ENCODE measurements at regions not wholly inside any gene's neighbourhood (a gene's known extent, or its start where the extent isn't known, plus 50 kb on each side); places are given as distances from the start of the nearest gene placed in this dataset.

GRCh38 chr7:24456526-24457218, 116.6 kb upstream of the PALS2 start:
- H3K36me3 Mint-ChIP-seq, result no peaks in the 10 kb centered on the region
- DNase-seq (ENCODE audit: low spot score) (no peak), ATAC-seq (no peak)
- no peaks in the 10 kb centered on the region for H3K9me3 Mint-ChIP-seq
- no peaks in the 10 kb centered on the region for H3K4me1 Mint-ChIP-seq (ENCODE audit: low read depth in 2 of 2)
- H3K4me3 Mint-ChIP-seq, result no peak overlapping the region
- H3K27ac Mint-ChIP-seq, result no peak overlapping the region
- peaks cover 7% of the 10 kb centered on the region in 2 donors for H3K27me3 Mint-ChIP-seq

GRCh38 chr7:24457219-24457558, 116.1 kb upstream of the PALS2 start:
- no peak overlapping the region for H3K27ac Mint-ChIP-seq
- H3K27me3 Mint-ChIP-seq, result peaks cover 7% of the 10 kb centered on the region in 2 donors
- DNase-seq (ENCODE audit: low spot score) (no peak), ATAC-seq (no peak)
- H3K9me3 Mint-ChIP-seq, result no peaks in the 10 kb centered on the region
- no peaks in the 10 kb centered on the region for H3K4me1 Mint-ChIP-seq (ENCODE audit: low read depth in 2 of 2)
- H3K36me3 Mint-ChIP-seq, result no peaks in the 10 kb centered on the region
- no peak overlapping the region for H3K4me3 Mint-ChIP-seq

DNA sequence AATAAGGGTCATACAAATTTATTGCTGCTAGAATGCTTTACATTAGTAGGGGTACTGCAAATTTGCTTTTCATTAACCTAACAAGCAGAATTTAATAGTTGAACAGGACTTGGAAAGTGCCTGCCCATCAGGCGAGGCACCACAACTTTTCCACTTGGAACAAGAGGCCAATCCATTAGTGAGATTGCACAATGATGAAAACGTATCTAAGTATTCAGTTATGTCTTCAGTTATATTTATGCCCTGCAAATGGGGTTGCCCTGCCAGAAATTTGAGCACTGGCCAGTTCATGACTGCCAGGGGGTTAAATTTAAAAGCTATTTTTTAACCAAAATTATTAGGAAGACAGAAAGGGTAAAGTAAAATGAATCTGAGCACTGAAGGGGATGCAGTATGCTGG, 111.1 kb upstream of the PALS2 start:
- H3K27ac Mint-ChIP-seq, result no peak overlapping the region
- H3K36me3 Mint-ChIP-seq, result no peaks in the 10 kb centered on the region
- no peak overlapping the region for H3K4me3 Mint-ChIP-seq
- peaks cover 0 to 7% of the 10 kb centered on the region in 2 donors for H3K27me3 Mint-ChIP-seq
- DNase-seq (ENCODE audit: low spot score), result no peak
- no peaks in the 10 kb centered on the region for H3K9me3 Mint-ChIP-seq
- no peak for ATAC-seq
- no peaks in the 10 kb centered on the region for H3K4me1 Mint-ChIP-seq (ENCODE audit: low read depth in 2 of 2)

- peaks cover 0 to 7% of the 10 kb centered on the region in 2 donors for H3K27me3 Mint-ChIP-seq
- ATAC-seq (no peak), DNase-seq (ENCODE audit: low spot score) (no peak)
- H3K9me3 Mint-ChIP-seq, result no peaks in the 10 kb centered on the region
- H3K36me3 Mint-ChIP-seq, result no peaks in the 10 kb centered on the region
- H3K4me3 Mint-ChIP-seq, result no peak overlapping the region
- no peaks in the 10 kb centered on the region for H3K4me1 Mint-ChIP-seq (ENCODE audit: low read depth in 2 of 2)
- no peak overlapping the region for H3K27ac Mint-ChIP-seq
These were observed 110.3 kb upstream of the PALS2 start for GRCh38 chr7:24462984-24463383.

GRCh38 chr7:24463474-24463873, 109.8 kb upstream of the PALS2 start:
- H3K27ac Mint-ChIP-seq, result no peak overlapping the region
- no peaks in the 10 kb centered on the region for H3K4me1 Mint-ChIP-seq (ENCODE audit: low read depth in 2 of 2)
- H3K36me3 Mint-ChIP-seq, result no peaks in the 10 kb centered on the region
- peaks cover 0 to 7% of the 10 kb centered on the region in 2 donors for H3K27me3 Mint-ChIP-seq
- no peak for ATAC-seq
- DNase-seq (ENCODE audit: low spot score), result no peak
- H3K9me3 Mint-ChIP-seq, result no peaks in the 10 kb centered on the region
- H3K4me3 Mint-ChIP-seq, result no peak overlapping the region

DNA sequence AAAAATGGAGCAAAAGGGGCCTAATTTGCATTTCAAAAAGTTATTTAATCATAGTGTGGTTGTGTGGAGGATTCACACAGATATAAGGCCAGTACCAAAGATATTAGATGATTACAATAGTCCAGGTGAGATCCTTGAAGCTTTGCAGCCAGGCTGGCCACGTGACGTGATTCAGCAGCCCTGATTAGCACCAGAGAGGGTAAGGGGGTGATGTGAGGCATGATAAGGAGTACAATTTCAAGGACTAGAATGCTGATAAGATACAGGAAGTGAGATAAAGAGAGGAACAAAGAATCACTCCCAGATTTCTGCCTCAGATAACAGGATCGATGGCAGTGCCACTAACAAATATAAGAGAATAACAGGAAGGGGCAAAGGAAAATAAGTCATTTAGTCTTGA, 108.4 kb upstream of the PALS2 start:
- H3K4me1 Mint-ChIP-seq (ENCODE audit: low read depth in 2 of 2), result no peaks in the 10 kb centered on the region
- H3K36me3 Mint-ChIP-seq, result no peaks in the 10 kb centered on the region
- no peak overlapping the region for H3K4me3 Mint-ChIP-seq
- peaks cover 0 to 7% of the 10 kb centered on the region in 2 donors for H3K27me3 Mint-ChIP-seq
- DNase-seq (ENCODE audit: low spot score) (no peak), ATAC-seq (no peak)
- H3K27ac Mint-ChIP-seq, result no peak overlapping the region
- H3K9me3 Mint-ChIP-seq, result no peaks in the 10 kb centered on the region

- Mint-ChIP-seq H3K36me3 (no peaks in the 10 kb centered on the region), H3K27me3 (peaks cover 0 to 7% of the 10 kb centered on the region in 2 donors), H3K4me3 (no peak overlapping the region), H3K27ac (no peak overlapping the region), H3K4me1 (ENCODE audit: low read depth in 2 of 2) (peaks cover 0 to 4% of the 10 kb centered on the region in 2 donors), H3K9me3 (no peaks in the 10 kb centered on the region)
- ATAC-seq (no peak), DNase-seq (ENCODE audit: low spot score) (no peak)
These were observed 107.0 kb upstream of the PALS2 start for GRCh38 chr7:24466168-24466768.

- Mint-ChIP-seq H3K4me1 (ENCODE audit: low read depth in 2 of 2) (peaks cover 0 to 4% of the 10 kb centered on the region in 2 donors), H3K4me3 (no peak overlapping the region), H3K27me3 (peaks cover 0 to 5% of the 10 kb centered on the region in 2 donors), H3K9me3 (no peaks in the 10 kb centered on the region), H3K27ac (no peak overlapping the region), H3K36me3 (no peaks in the 10 kb centered on the region)
- DNase-seq (ENCODE audit: low spot score) (no peak), ATAC-seq (no peak)
These were observed 104.1 kb upstream of the PALS2 start for GRCh38 chr7:24469118-24469517.

- H3K36me3 Mint-ChIP-seq, result no peaks in the 10 kb centered on the region
- no peak overlapping the region for H3K27ac Mint-ChIP-seq
- ATAC-seq (no peak), DNase-seq (ENCODE audit: low spot score) (no peak)
- no peaks in the 10 kb centered on the region for H3K27me3 Mint-ChIP-seq
- H3K4me1 Mint-ChIP-seq (ENCODE audit: low read depth in 2 of 2), result peaks cover 0 to 4% of the 10 kb centered on the region in 2 donors
- H3K4me3 Mint-ChIP-seq, result no peak overlapping the region
- no peaks in the 10 kb centered on the region for H3K9me3 Mint-ChIP-seq
These were observed 101.2 kb upstream of the PALS2 start for GRCh38 chr7:24472093-24472492.

GRCh38 chr7:24475166-24475961, 97.9 kb upstream of the PALS2 start:
- Mint-ChIP-seq H3K4me1 (ENCODE audit: low read depth in 2 of 2) (peaks cover 0 to 4% of the 10 kb centered on the region in 2 donors), H3K27ac (no peak overlapping the region), H3K36me3 (no peaks in the 10 kb centered on the region), H3K9me3 (no peaks in the 10 kb centered on the region), H3K27me3 (peaks cover 9% of the 10 kb centered on the region in 2 donors), H3K4me3 (no peak overlapping the region)
- DNase-seq (ENCODE audit: low spot score) (no peak), ATAC-seq (no peak)

DNA sequence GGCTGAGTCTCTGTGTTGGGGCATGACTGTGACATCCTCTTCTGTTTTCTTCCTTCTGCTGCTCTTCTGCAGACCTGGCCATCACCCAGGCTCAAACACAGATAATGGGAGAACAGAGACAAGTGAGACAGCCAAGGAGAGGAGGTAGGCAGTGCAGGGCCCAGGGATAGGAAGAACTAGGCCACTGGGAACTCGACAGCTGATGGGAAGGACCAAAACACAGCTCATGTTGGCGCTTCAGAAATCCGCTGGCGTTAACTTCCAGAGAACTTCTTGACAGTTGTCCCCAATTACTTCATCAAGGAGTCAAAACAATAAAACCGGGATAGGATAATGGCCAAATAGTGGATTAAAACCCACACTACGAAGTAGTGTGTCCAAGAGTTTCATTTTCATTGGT, 97.0 kb upstream of the PALS2 start:
- no peak overlapping the region for H3K4me3 Mint-ChIP-seq
- DNase-seq (ENCODE audit: low spot score), result no peak
- H3K27ac Mint-ChIP-seq, result no peak overlapping the region
- no peaks in the 10 kb centered on the region for H3K4me1 Mint-ChIP-seq (ENCODE audit: low read depth in 2 of 2)
- H3K27me3 Mint-ChIP-seq, result peaks cover 16 to 18% of the 10 kb centered on the region in 2 donors
- H3K36me3 Mint-ChIP-seq, result no peaks in the 10 kb centered on the region
- H3K9me3 Mint-ChIP-seq, result no peaks in the 10 kb centered on the region
- no peak for ATAC-seq

DNA sequence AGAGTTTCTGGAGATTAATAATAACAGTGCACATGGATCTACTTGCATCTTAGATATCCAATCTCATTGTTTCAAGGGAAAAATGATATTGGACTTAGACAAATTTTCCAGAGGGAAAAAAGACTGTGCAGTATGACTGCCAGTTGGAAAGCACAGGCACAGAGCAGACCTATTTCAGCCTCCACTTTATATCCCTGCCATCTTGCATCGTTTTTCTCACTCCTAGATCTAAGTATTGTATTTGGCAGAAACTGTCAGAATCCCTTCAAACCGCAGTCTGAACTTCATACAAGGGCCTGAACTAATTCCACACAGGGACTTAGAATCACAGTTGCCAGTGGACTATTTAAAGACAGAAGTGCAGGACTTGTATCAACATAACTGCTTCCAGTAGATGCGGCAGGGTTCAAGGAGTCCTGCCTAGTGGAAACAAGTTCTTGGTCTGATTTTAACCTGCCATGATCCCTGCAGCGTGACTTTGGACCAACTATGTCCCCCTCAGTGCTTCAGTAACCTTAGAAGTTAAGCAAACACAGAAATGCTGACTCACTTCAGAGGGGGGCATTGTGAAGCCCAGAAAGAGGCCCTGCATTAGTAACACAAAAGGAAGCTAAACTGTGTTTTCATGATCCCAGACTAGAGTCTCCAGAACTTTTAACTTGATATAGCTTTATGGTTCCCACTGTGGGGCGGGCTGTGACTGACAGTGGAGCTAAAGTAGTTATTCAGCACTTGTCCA, 95.7 kb upstream of the PALS2 start:
- ATAC-seq, result no peak
- Mint-ChIP-seq H3K27me3 (peaks cover 21 to 28% of the 10 kb centered on the region in 2 donors), H3K4me3 (no peak overlapping the region), H3K4me1 (ENCODE audit: low read depth in 2 of 2) (no peaks in the 10 kb centered on the region), H3K27ac (no peak overlapping the region), H3K9me3 (no peaks in the 10 kb centered on the region), H3K36me3 (no peaks in the 10 kb centered on the region)
- DNase-seq (ENCODE audit: low spot score), result no peak

DNA sequence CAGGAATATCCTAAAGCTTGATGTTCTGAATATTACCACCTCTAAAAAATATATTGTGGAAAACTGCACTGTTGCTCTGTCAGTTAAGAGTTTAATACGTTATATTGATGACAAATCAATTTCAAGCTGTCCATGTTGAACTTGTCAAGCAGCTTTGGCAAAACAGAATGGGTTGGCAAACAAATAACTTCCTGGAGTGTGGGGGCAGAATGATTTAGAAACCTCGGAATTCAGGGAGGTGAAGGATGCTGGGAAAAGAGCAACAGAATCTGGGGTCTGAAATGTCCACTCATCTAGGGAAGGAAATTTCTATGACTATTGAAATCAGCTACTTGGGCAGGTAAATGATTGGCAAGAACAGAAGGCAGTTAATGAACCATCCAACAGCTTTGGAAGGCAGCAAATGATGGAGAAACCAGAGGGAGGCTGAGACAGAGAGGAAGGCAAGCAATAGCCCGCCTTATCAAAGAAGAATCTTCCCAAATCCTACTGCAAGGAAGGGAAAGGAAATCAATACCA, 95.1 kb upstream of the PALS2 start:
- H3K27me3 Mint-ChIP-seq, result peaks cover 21 to 28% of the 10 kb centered on the region in 2 donors
- H3K9me3 Mint-ChIP-seq, result no peaks in the 10 kb centered on the region
- no peak overlapping the region for H3K27ac Mint-ChIP-seq
- ATAC-seq, result no peak
- DNase-seq (ENCODE audit: low spot score), result no peak
- no peak overlapping the region for H3K4me3 Mint-ChIP-seq
- no peaks in the 10 kb centered on the region for H3K4me1 Mint-ChIP-seq (ENCODE audit: low read depth in 2 of 2)
- H3K36me3 Mint-ChIP-seq, result no peaks in the 10 kb centered on the region
